HG03045 (cell line): ENCODE measurements at regions not wholly inside any gene's neighbourhood (a gene's known extent, or its start where the extent isn't known, plus 50 kb on each side); places are given as distances from the start of the nearest gene placed in this dataset.

Source experiments
- ATAC-seq: cut with Tn5 transposase; IDR thresholded peaks from one replicate; pipeline ENCODE4 v1.9.1; 2021; ENCODE audit warnings: mild to moderate bottlenecking, moderate library complexity; ENCODE audit not compliant: unreplicated experiment

DNA sequence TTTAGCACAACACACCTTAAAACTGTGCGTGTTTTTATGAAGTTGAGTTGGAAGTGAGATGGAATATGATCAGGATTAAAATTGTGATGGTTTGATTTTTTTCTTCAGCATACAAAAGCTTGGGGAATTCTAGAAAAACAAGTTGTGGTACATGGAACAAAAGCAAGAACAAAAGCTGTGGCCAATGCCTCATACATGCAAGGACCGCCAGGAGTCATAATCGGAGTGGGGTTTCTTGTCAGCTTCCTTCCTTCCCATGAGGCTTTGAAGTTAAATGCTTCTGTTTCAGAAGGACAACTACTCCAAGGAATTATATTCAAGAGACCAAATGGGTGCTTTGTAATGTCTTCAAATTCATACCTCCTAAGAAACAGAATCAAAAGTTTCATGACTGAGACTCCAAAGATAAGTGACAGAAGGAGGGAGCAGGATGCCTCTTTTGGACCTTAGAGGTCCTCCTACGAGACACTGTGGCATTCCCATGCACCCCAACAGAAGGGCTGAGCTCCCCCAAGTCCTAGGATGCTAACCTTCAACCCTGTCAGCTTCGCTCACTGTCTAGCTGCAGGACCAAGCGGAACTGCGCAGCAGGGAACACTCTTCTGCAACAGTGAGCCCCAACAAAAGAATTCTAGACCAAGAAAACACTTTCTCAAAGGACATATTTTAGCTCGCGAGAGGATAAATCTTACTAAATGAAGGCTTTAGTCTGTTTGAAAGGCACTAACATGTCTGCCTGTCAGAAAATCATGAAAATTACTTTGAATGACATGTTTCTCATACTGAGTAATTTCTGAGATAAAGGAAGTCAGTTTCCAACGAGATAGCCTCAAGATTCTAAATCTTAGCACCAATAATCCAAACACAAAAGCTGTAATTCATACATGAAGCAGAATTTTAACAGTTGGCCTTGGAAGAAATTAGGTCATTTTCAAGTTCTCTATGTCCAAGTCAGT, 108.5 kb upstream of the NHSL1 start:
- ATAC-seq, result no peak

DNA sequence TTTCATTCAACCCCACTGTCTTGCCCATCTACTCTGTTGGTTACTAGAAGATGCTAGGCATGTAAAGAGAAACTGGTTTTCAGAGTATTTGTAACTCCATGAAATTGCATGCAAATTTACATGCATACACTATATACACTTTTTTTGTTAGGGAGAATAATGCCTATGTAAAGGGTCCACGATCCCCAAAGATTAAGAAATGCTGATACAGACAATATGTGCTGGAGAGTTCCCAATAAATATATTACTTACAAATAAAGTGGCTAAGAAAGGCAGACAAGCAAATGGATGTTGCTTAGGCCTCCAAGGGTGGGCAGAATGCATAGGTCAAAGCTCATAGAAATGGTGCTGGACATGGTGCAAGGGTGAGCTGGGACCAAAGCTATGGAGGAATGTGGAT, 109.6 kb upstream of the NHSL1 start:
- ATAC-seq, result no peak

DNA sequence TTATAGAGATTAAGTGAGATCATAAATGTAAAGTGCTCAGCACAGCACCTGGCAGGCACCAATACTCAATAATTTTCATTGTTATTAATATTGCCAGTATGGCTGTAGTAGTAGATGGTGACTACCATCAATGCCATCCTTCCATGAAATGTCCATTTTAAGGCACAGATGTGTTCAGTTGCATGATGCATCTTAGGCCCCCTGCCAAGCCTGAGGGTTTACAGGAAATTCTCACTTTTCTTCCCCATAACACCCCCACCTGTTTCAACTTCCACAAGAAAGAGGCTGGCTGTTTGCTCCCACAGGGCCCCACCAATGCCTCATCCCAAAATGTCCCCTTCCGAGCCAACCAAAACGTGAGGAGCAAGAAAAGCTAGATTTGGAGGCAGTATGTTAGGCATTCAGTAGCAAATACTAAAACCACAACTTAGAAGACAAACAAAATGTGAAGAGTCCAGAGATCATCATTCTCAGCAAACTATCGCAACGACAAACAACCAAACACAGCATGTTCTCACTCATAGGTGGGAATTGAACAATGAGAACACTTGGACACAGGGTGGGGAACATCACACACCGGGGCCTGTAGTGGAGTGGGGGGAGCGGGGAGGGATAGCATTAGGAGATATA, 110.6 kb upstream of the NHSL1 start:
- no peak for ATAC-seq

DNA sequence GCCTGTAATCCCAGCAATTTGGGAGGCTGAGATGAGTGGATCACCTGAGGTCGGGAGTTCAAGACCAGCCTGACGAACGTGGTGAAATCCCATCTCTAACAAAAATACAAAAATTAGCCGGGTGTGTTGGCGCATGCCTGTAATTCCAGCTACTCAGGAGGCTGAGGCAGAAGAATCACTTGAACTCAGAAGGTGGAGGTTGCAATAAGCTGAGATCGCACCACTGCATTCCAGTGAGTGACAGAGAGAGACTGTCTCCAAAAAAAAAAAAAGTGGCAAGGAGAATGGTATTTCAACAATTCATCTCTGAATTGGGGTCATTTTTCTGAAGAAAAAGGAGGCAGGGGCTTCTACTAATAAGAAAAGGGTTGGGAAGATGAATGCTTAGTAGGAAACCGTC, 111.5 kb upstream of the NHSL1 start:
- ATAC-seq, result no peak

DNA sequence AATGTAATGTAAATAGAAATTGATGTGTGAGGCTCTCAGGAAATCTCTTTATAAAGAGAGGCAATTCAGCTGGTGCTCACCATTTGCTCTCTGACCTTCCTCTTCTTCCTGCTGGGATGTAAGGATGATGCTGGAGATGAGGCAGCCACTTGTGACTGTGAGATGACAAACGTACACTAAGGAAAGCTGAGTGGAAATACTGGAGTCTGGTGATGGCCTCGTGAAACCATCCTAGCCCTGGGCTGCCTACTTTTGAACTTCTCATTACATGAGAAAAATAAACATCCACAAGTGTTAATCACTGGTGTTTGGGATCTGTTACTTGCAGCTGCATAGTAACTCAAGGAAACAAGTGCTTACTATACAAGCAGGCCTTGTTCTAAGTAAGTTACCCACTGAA, 114.9 kb upstream of the NHSL1 start:
- no peak for ATAC-seq

DNA sequence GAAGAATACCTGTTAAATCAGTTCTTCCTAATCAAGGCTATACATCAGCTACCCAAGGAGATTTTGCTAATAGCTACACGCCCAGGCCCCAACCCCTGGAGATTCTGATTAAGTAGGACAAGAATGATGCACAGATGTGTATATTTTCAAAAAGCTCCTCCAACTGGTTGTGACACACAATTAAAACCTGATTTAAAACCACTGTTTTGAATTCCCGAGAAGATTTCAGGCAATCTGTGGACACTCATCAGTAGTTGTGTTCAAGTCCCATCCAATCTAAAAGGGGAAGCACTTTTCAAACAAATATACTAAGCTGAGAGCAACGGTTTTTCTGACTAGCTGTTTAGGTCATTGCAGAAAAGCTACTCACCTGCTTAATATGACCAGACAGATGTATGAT, 118.9 kb upstream of the NHSL1 start:
- no peak for ATAC-seq

DNA sequence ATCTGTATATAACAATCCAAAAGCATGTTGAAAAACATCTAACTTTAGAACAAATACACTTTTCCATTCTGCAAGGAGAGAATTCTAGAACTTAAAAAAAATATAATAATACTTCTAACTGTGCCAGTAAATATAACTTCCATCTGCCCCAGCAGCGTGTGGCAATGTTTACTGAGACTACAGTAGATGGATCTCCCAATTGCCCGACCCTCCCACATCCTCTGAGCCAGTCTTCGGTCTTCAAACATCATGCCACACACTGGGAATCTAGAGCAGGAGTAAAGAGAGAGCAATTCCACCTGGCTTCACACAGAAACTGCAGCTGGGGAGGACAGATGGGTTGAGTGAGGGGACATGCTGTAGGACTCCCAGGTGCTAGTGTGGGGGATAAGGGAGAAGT, 121.3 kb upstream of the NHSL1 start:
- ATAC-seq, result no peak

DNA sequence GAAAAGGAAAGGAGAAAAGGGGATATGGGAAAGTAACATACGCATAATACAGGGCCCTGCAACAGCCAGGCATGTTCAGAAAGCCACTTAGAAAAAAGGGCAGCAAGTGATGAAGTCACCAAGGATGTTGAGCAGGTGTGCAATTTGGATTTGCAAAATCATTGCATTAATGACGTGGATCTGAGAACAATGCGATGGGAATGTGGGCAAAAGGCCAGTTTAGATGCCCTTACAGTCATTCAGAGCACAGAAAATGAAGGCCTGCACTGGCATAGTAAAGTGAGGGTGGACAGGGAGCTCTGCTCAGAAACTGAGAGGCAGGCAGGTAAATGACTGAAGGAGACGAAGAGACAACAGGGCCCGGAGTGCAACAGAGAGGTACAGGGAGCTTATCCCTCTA, 123.7 kb upstream of the NHSL1 start:
- ATAC-seq, result no peak

DNA sequence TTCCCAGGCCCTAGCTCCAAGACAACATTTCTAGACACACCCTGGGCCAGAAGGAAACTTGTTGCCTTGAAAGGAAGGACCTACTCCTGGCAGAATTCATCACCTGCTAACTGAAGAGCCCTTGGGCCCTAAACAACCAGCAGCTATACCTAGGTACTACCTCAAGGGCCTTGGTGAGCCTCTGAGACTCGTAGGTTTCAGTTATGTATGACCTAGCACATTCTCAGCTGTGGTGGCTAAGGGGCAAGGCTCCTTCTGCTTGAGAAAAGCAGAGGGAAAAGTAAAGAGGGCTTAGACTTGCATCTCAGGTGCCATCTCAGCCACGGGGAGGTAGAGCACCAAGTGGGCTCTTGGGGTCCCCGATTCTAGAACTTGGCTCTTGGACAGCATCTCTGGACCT, 132.3 kb upstream of the NHSL1 start:
- ATAC-seq, result no peak

DNA sequence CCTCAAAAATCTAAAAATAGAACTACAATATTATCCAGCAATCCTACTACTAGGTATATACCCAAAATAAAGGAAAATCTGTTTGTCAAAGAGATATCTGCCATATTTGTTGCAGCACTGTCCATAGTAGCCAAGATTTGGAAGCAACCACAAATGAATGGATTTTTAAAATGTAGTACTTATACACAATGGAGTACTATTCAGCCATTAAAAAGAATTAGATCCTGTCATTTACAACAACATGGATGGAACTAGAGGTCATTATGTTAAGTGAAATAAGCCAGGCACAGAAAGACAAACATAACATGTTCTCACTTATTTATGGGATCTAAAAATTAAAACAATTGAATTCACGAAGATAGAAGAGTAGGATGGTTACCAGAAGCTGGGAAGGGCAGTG, 135.7 kb upstream of the CCDC28A start:
- ATAC-seq, result no peak

DNA sequence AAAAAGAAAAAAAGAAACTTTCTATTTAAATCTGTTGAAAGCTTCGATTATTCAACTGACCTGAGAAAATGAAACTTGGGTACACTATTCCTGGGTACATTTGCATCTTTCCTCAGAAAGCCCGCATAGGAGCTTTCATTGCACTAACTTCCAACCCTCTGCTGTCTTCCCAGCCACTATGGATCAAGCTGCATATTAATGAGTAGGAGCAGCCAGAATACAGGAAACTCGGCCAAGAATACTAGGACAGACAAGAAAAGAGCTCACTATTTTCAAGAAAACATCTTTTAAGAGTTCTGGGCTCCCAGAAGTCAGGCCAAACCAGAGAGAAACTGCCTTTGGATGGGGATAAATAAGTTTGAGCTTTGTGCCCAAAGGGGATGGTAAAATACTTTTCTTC, 135.0 kb upstream of the CCDC28A start:
- no peak for ATAC-seq

DNA sequence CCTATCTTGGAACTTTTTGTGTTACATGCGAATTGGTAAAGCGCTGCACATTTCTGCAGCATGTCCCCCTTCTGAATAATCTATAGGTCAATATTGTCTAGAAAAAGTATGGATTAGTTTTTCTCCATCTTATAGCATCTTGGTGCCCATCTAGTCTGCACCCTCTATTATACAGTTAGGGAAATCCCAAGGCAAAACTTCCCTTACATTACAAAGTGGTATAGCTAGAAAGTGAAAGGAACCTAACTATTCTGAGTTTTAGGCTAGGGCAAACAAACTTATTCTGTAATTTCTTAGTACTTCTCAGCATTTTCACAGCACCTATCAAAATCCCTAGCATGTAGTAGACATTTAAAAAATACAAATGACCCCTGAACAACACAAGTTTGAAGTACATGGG, 133.5 kb upstream of the CCDC28A start:
- ATAC-seq, result no peak

DNA sequence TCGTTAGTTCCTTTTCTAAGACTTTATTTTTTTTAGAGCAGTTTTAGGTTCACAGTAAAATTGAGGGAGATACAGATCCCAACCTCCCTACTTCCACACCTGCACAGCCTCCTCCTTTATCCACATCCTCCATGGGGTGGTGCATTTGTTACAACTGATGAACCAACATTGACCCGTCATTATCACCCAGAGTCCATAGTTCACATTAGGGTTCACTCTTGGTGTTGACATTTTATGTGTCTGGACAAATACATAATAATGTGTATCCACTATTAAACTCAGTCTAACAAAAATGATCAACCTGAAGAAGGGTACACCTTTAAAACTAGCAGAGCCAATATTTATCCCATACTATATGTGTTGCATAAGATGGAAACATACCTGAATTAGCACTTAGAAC, 130.4 kb upstream of the CCDC28A start:
- ATAC-seq, result no peak

DNA sequence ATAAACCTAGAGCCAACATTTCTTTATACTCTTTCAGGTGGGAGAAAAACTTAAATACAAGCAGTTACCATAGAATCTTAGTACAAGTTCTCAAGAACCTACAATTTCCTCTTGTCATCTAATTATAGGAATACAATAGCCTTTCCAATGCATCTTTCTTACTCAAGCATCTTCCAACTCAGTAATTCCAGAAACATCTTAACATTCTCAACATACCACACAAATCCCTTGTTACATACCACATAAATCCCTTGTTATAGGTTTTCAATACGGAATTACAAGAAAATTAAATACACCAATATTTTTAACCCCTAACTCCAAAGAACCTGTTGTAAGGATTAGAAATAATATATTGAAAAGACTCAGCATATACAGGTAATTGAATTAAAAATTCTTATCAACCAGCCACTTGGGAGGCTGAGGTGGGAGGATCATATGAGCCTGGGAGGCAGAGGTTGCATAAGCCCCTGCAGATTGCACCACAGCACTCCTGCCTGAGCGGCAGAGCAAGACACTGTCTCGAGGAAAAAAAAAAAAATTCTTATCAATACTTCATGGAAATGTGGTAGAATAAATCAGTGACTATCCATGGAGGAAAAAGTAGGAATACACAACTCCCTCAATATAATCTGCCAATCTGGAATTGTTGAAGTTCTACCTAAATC, 127.5 kb upstream of the CCDC28A start:
- ATAC-seq, result no peak

DNA sequence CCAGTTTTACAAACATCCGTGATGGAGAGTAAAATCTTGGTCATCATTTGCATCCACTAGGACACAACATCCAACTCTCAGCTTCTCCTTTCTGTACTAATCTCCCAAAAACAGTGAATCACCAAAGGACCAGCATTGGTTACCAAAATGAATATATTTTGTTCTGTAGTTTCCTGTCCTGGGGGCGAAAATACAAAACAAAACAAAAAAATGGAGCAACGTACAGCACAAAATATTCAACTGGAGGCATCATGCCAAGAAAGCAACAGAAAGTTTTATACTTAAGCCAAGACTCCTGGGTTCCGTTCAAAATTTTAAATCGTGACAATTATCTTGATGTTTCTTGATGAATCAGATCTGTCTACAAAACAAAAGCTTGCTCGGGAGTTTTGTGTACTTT, 126.6 kb upstream of the CCDC28A start:
- ATAC-seq, result no peak

DNA sequence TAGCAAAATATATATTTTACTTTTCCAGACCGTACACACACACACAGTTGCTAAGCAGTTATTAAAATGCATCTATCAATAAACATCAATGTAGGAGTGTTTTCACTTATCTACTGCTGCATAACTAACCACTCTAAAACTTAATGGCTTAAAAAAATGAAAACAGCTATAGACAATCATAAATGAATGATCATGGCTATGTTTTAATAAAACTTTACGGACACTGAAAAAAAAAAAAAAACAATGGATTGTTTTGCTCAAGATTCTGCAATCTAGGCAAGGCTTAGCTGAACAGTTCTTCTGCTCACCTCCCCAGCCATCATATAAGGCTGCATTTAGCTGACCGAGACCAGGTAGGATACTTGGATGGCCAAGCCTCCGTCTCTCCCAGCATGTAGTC, 125.4 kb upstream of the CCDC28A start:
- ATAC-seq, result no peak

DNA sequence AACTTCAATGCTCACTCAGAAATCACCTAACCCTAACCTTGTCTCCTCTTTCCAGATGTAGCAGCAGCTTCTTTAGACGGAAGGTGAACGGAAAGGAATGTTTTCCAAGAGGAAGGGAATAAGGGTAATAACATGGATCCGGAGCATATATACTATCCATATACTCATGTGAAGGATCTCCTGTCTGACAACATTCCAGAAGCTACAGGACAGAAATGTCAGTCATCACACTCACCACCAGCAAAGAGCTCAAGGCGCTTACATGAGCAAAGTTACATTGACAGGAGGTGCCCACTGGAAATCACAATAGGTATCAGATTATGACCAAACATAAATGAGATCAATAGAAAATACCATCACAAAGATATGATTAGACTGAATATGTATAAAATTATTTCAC, 122.1 kb upstream of the CCDC28A start:
- ATAC-seq, result no peak

DNA sequence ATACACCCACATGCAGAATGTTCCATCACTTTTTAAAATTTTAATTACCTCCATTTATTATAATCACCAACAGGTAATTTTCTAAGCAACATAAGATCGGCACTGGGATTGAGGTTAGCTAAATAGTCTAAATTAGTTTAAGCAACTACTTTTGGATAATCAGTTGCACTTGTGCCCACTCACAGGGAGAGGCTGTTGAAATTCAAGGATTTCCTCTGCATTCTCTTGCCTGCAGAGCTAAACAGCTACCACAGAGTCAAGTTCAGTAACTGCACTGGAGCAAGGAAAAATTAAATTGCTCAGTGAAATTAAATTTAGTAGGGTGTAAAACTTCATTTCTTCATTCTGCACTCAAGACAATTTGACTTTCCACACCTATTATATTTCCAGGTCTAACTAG, 120.7 kb upstream of the CCDC28A start:
- ATAC-seq, result no peak

DNA sequence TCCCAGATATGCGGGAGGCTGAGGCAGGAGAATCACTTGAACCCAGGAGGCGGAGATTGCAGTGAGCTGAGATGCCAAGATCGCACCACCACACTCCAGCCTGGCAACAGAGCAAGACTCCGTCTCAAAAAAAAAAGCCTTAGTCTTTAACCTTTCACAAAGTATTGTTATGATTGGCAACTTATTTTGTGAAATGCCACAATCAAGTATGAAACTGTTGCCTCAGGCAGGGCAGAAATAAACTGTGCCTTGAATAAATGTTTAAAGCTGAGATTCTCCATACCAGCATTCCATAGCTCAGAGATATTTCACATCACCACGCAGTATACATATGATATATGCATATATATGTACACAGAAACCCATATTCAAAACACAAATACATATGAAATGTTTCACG, 120.1 kb upstream of the CCDC28A start:
- no peak for ATAC-seq

DNA sequence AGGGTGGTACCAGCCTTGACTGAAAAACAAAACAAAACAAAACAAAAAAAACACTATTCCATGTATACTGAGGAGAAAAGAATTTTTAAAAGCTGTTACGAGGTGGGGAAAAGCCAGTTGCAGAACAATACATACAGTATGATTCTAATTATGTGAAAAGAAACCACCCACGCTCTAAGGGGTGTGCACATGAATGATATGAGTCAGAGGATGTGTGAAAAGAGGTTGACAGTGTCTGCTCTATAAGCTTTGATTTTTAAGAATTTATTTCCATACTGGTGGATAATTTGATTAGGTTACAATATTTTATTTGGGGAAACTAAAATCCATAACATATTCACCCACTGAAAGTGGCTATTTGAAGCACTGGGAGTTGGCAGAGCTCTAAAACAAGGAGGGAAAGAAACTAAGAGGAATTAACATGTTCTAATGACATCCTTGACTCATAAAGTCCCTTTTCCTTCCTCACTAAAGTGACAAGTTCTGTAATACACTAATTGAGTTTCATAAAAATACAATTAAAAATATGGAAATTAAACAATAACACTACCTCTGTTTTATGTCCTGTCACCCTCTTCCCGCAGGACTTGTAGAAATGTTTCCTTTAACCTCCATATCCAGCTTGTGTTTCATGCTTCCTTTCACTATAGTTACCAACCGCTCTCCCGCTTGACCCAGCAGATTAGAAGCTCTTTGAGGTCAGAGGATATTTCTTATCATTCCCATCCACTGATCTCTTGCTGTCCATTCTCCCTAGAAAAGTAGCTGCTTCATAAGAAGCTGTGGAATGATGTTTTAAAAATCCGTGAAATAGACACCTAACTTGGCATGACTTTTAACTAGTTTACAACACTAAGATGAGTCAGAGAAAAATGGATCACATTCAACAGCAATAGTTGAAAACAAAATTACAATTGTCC, 118.6 kb upstream of the CCDC28A start:
- peak; percentile 98 for ATAC-seq

DNA sequence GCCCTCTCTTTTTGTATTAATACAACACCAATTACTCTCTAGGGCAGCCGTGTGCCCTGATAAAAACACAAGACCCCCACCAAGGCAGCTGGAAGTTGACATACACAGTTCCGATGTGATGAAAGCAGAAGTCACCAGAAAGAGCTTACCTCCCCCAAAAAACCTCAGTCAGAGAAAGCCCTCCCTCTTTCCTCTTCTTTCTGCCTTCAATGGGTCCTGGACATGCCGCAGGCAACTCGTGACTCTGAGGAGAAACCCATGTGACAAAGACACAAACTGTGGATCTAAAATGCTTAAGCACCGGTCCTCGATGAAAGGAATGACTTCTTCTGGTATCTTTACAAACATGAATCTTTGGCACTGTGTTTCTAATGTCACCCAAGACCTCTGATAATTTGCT, 117.7 kb upstream of the CCDC28A start:
- ATAC-seq, result no peak
